Endothelial cell of umbilical vein (primary cell): ENCODE measurements at regions not wholly inside any gene's neighbourhood (a gene's known extent, or its start where the extent isn't known, plus 50 kb on each side); places are given as distances from the start of the nearest gene placed in this dataset.

ENCODE experiments used
- BruUV-seq: library from RNA; stranded (reverse); fragments of 400-500 nt; replicated peaks from 2 replicates; lab custom pipeline; 2021; lab: Mats Ljungman, UMichigan
- CTCF ChIA-PET: fragments of 300-600, 350-600 bp; sonication (Branson Sonifier 250); formaldehyde crosslinking; loops from one replicate; lab custom pipeline; 2021; ENCODE audit warnings: antibody characterized with exemption, inconsistent platforms; lab: Charles Lee
- POLR2A ChIA-PET: fragments of 300-600, 350-600 bp; sonication (Branson Sonifier 250); formaldehyde crosslinking; loops from one replicate; lab custom pipeline; 2021; ENCODE audit warnings: antibody characterized with exemption, inconsistent platforms; lab: Charles Lee
- DNase-seq: peaks from one replicate; pipeline ENCODE4 v3.0.0-alpha.2; 2011; ENCODE audit warnings: low read depth, low spot score
- FAIRE-seq: peaks from 2 replicates; lab custom pipeline; 2011; peaks lifted over from hg19 to GRCh38; lab: Jason Lieb, UNC
- H2AFZ ChIP-seq: 2 replicates; pipeline ENCODE4 v1.6.0; 2012; ENCODE audit warnings: low read depth, low read length, control low read depth, inconsistent platforms
- H3K27ac ChIP-seq: 2 replicates; pipeline ENCODE4 v1.5.1; 2011; ENCODE audit warnings: low read depth, mild to moderate bottlenecking, control low read depth, low read length, moderate library complexity; ENCODE audit not compliant: insufficient read depth
- H3K27me3 ChIP-seq, 2 experiments: 2 replicates each; pipeline versions ENCODE4 v1.6.0 to v1.6.1; 2011; ENCODE audit warnings: low read length in 2 of 2, mixed read lengths in 1 of 2; ENCODE audit not compliant: control insufficient read depth in 2 of 2, insufficient read depth in 2 of 2
- H3K36me3 ChIP-seq, 2 experiments: 2 replicates in 1 of 2; 3 replicates in 1 of 2; pipeline ENCODE4 v1.5.1; 2011; ENCODE audit warnings: low read length in 2 of 2, mild to moderate bottlenecking in 1 of 2, moderate library complexity in 1 of 2; ENCODE audit not compliant: control insufficient read depth in 2 of 2, insufficient read depth in 2 of 2; ENCODE audit errors: extremely low read depth in 1 of 2
- H3K4me1 ChIP-seq: 3 replicates; pipeline ENCODE4 v1.5.1; 2011; ENCODE audit warnings: mild to moderate bottlenecking, low read length; ENCODE audit not compliant: control insufficient read depth, insufficient read depth; ENCODE audit errors: extremely low read depth
- H3K4me2 ChIP-seq: 2 replicates; pipeline ENCODE4 v1.6.1; 2011; ENCODE audit warnings: low read length, control low read depth, mixed read lengths; ENCODE audit not compliant: insufficient read depth
- H3K4me3 ChIP-seq, 3 experiments: fragments of 200-600 bp in 1 of 3; sonication (generic), shearing (Covaris generic) in 1 of 3; replicated peaks in 1 of 3; 2 replicates each; pipeline ENCODE4 v1.5.1; 2011 to 2016; ENCODE audit warnings: control low read depth in 3 of 3, low read length in 3 of 3, mild to moderate bottlenecking in 2 of 3, inconsistent platforms in 1 of 3, low read depth in 1 of 3, moderate library complexity in 1 of 3; ENCODE audit not compliant: insufficient read depth in 1 of 3
- H3K79me2 ChIP-seq: 2 replicates; pipeline ENCODE4 v1.6.0; 2012; ENCODE audit warnings: low read length, inconsistent platforms; ENCODE audit not compliant: control insufficient read depth, insufficient read depth
- H3K9ac ChIP-seq: replicated peaks from 2 replicates; pipeline ENCODE3; 2011; ENCODE audit warnings: low read length, control low read depth; ENCODE audit not compliant: insufficient read depth; ENCODE audit errors: extremely low read depth
- H3K9me1 ChIP-seq: replicated peaks from 3 replicates; pipeline ENCODE4 v1.6.0; 2011; ENCODE audit warnings: mild to moderate bottlenecking, low read length; ENCODE audit not compliant: control insufficient read depth, insufficient read depth; ENCODE audit errors: extremely low read depth
- H3K9me3 ChIP-seq: replicated peaks from 2 replicates; pipeline ENCODE4 v1.5.1; 2012; ENCODE audit warnings: low read length, inconsistent platforms; ENCODE audit not compliant: control insufficient read depth, insufficient read depth
- H4K20me1 ChIP-seq: replicated peaks from 2 replicates; pipeline ENCODE3; 2011; ENCODE audit warnings: mild to moderate bottlenecking, low read length; ENCODE audit not compliant: control insufficient read depth, insufficient read depth; ENCODE audit errors: extremely low read depth
- EZH2 ChIP-seq: IDR thresholded peaks from 2 replicates; pipeline ENCODE4 v1.6.1; 2012; ENCODE audit warnings: borderline replicate concordance, low read depth, mild to moderate bottlenecking, moderate library complexity, low read length, inconsistent platforms; ENCODE audit not compliant: severe bottlenecking
- FOS ChIP-seq: IDR thresholded peaks from 2 replicates; pipeline ENCODE4 v1.6.1; 2011; ENCODE audit warnings: mild to moderate bottlenecking, low read length, moderate library complexity, borderline replicate concordance; ENCODE audit not compliant: insufficient read depth
- GATA2 ChIP-seq: IDR thresholded peaks from 2 replicates; pipeline ENCODE4 v1.7.0; 2011; ENCODE audit warnings: low read depth, mild to moderate bottlenecking, moderate library complexity, mixed read lengths, low read length; ENCODE audit not compliant: insufficient read length, insufficient read depth
- JUN ChIP-seq: IDR thresholded peaks from 2 replicates; pipeline ENCODE4 v1.6.1; 2011; ENCODE audit warnings: borderline replicate concordance, low read depth; ENCODE audit not compliant: insufficient read length, insufficient read depth
- MYC ChIP-seq: IDR thresholded peaks from one replicate; pipeline ENCODE4 v1.6.1; 2011; ENCODE audit warnings: mild to moderate bottlenecking, low read depth, low read length
- POLR2A ChIP-seq: IDR thresholded peaks from 2 replicates; pipeline ENCODE4 v1.6.1; 2012; ENCODE audit warnings: low read depth, mild to moderate bottlenecking, control low read depth, low read length
- POLR2AphosphoS5 ChIP-seq: IDR thresholded peaks from 2 replicates; pipeline ENCODE4 v1.6.1; 2012; ENCODE audit warnings: low read depth, mild to moderate bottlenecking, control low read depth, low read length, moderate library complexity; ENCODE audit not compliant: insufficient read depth
- dilution Hi-C: fragments of 300-500 bp; cut with MboI; formaldehyde crosslinking; loops from one replicate; pipeline ENCODE4 v1.15.0; 2019; ENCODE audit warnings: low sequenced_read_pairs; ENCODE audit not compliant: extremely low pct_ligation_motif_present
- intact Hi-C: fragments of 100-400 bp; cut with micrococcal nuclease; formaldehyde crosslinking; loops from one replicate; pipeline ENCODE4 v1.10.0; 2022
- TF ChIP-seq, protein P1 (sequence below): IDR thresholded peaks from 2 replicates; pipeline ENCODE4 v1.6.1; 2011; ENCODE audit not compliant: insufficient read depth, insufficient read length
- TF ChIP-seq, protein P2 (sequence below), 2 donors: IDR thresholded peaks; 1 replicate in 1 of 2; 2 replicates in 1 of 2; pipeline ENCODE4 v1.5.1; 2011; ENCODE audit warnings: low read length in 2 of 2, mild to moderate bottlenecking in 2 of 2, moderate library complexity in 2 of 2, control low read depth in 1 of 2, inconsistent platforms in 1 of 2, low read depth in 1 of 2; ENCODE audit not compliant: insufficient read depth in 1 of 2; ENCODE audit errors: extremely low read depth in 1 of 2

DNA sequence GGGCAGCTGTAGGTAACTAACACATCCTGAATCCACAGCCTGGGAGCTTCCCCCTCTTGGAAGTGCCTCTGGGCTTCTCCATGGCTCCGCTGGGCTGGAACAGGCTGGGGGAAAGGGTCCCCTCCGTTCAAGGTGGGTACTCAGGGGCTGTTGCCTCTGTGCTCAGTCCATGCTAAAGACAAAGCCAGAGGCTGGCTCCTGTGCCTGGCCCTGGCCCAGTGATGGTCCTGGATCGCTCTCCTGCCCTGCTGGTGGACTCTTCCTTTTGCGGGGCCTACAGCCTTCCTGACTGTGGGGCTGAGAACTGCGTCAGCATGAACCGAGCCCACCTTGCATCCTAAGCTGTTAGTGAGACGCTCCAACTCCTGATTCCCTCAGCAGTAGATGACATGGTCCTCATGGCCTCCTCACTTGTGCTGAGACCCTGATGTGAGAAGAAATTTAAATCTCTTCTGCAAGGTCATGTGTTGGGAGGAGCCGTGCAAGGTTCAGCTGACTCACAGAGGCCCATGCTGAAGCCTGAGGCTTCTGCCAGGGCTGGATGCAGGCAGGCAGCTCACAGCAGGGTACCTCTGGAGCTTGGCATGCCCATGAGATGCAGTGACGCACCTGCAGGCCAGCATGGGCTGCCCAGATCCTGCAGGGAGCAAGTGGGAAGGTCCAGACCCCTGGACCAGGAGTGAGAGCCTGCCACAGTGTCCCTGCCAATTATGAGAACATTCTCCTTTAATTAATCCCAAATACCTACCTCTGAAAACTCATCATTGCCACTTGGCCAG lies 1285.5 kb downstream of the TBC1D22A start:
- dilution Hi-C loops (no loop called here), intact Hi-C loops (no loop called here)
- no peaks in the 10 kb centered on the region for H4K20me1 ChIP-seq
- no peaks in the 10 kb centered on the region for H3K27me3 ChIP-seq
- no peaks in the 10 kb centered on the region for H3K79me2 ChIP-seq
- H3K4me2 ChIP-seq = no peak overlapping the region
- no peak for DNase-seq
- H3K9me3 ChIP-seq = peaks cover 6% of the 10 kb centered on the region
- TF ChIP-seq POLR2A = no peak
- TF ChIP-seq GATA2 = no peak
- TF ChIP-seq POLR2AphosphoS5 = no peak
- no peak for TF ChIP-seq JUN
- TF ChIP-seq, protein P1, sequence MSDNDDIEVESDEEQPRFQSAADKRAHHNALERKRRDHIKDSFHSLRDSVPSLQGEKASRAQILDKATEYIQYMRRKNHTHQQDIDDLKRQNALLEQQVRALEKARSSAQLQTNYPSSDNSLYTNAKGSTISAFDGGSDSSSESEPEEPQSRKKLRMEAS = no peak
- no peak for TF ChIP-seq FOS
- TF ChIP-seq, protein P2, sequence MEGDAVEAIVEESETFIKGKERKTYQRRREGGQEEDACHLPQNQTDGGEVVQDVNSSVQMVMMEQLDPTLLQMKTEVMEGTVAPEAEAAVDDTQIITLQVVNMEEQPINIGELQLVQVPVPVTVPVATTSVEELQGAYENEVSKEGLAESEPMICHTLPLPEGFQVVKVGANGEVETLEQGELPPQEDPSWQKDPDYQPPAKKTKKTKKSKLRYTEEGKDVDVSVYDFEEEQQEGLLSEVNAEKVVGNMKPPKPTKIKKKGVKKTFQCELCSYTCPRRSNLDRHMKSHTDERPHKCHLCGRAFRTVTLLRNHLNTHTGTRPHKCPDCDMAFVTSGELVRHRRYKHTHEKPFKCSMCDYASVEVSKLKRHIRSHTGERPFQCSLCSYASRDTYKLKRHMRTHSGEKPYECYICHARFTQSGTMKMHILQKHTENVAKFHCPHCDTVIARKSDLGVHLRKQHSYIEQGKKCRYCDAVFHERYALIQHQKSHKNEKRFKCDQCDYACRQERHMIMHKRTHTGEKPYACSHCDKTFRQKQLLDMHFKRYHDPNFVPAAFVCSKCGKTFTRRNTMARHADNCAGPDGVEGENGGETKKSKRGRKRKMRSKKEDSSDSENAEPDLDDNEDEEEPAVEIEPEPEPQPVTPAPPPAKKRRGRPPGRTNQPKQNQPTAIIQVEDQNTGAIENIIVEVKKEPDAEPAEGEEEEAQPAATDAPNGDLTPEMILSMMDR (IDR thresholded peaks at IDR 0.05; ENCODE audit: extremely low read depth in 1 of 2, insufficient read depth in 1 of 2, low read depth in 1 of 2, low read length in 2 of 2) = no peak
- TF ChIP-seq MYC = no peak
- TF ChIP-seq EZH2 = no peak
- H3K27ac ChIP-seq = no peak overlapping the region
- FAIRE-seq = no peak
- no peak overlapping the region for H3K4me3 ChIP-seq
- H2AFZ ChIP-seq = no peak overlapping the region
- ChIA-PET POLR2A (no interaction called here), CTCF (no interaction called here)
- no peaks in the 10 kb centered on the region for H3K9me1 ChIP-seq
- BruUV-seq = no TSS peak
- H3K9ac ChIP-seq = no peak overlapping the region
- H3K4me1 ChIP-seq = no peaks in the 10 kb centered on the region
- H3K36me3 ChIP-seq = no peaks in the 10 kb centered on the region
